HEK293 (cell line): ENCODE measurements at regions not wholly inside any gene's neighbourhood (a gene's known extent, or its start where the extent isn't known, plus 50 kb on each side); places are given as distances from the start of the nearest gene placed in this dataset.

Experiments used
- ZNF24 ChIP-seq: fragments of 450-650 bp; formaldehyde crosslinking; IDR thresholded peaks from 2 replicates; pipeline ENCODE4 v1.5.1; 2016; ENCODE audit warnings: missing biosample characterization, missing genetic modification characterization
- TF ChIP-seq, protein P1 (sequence below): fragments of 450-650 bp; formaldehyde crosslinking; optimal IDR thresholded peaks from 2 replicates; pipeline ENCODE3; 2016; ENCODE audit warnings: missing biosample characterization, mild to moderate bottlenecking, missing genetic modification characterization
- TF ChIP-seq, protein P2 (sequence below): IDR thresholded peaks from 2 replicates; pipeline ENCODE4 v1.6.1; 2011; ENCODE audit warnings: mild to moderate bottlenecking, low read depth, low read length, borderline replicate concordance

DNA sequence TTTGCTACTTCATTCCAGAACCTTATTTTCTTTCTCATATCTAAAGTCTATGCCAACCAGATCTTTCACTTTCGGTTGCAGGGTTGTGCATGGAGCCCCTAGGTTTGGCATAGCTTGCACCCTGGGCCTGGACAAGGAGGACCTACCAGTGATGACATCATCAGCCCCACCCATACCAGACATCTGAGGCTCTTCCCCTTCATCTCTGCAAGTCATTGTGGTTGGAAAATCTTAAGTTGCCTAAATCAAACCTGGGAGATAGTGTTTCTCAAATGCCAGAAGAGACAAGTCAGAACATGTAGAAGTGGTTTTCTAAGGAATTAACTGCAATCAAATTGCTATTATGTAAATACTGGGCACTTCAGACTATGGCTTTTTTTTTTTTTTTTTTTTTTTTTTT, 363.3 kb downstream of the ZNF516 start:
- TF ChIP-seq, protein P1, sequence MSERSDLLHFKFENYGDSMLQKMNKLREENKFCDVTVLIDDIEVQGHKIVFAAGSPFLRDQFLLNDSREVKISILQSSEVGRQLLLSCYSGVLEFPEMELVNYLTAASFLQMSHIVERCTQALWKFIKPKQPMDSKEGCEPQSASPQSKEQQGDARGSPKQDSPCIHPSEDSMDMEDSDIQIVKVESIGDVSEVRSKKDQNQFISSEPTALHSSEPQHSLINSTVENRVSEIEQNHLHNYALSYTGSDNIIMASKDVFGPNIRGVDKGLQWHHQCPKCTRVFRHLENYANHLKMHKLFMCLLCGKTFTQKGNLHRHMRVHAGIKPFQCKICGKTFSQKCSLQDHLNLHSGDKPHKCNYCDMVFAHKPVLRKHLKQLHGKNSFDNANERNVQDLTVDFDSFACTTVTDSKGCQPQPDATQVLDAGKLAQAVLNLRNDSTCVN (tag by site-specific recombination) = no peak
- TF ChIP-seq, protein P2, sequence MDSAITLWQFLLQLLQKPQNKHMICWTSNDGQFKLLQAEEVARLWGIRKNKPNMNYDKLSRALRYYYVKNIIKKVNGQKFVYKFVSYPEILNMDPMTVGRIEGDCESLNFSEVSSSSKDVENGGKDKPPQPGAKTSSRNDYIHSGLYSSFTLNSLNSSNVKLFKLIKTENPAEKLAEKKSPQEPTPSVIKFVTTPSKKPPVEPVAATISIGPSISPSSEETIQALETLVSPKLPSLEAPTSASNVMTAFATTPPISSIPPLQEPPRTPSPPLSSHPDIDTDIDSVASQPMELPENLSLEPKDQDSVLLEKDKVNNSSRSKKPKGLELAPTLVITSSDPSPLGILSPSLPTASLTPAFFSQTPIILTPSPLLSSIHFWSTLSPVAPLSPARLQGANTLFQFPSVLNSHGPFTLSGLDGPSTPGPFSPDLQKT = no peak
- TF ChIP-seq ZNF24 = no peak
